H1 (cell line): ENCODE measurements at regions not wholly inside any gene's neighbourhood (a gene's known extent, or its start where the extent isn't known, plus 50 kb on each side); places are given as distances from the start of the nearest gene placed in this dataset.

Experiments
- ASH2L ChIP-seq: fragments of 200-600, 300-600 bp; sonication (generic); IDR thresholded peaks from one replicate; pipeline ENCODE4 v1.7.1; 2017; ENCODE audit warnings: low read length
- ATF2 ChIP-seq: IDR thresholded peaks from 2 replicates; pipeline ENCODE4 v1.6.1; 2012; ENCODE audit warnings: low read length, inconsistent platforms
- ATF3 ChIP-seq: IDR thresholded peaks from 2 replicates; pipeline ENCODE4 v1.6.1; 2011; ENCODE audit warnings: low read depth, mild to moderate bottlenecking, low read length; ENCODE audit not compliant: insufficient read depth
- CTCF ChIP-seq, 3 experiments: IDR thresholded peaks; 1 replicate in 2 of 3; 2 replicates in 1 of 3; pipeline versions ENCODE4 v1.5.1 to v1.6.1; 2011; ENCODE audit warnings: low read length in 3 of 3, mild to moderate bottlenecking in 3 of 3, inconsistent platforms in 2 of 3, low read depth in 1 of 3, moderate library complexity in 1 of 3; ENCODE audit not compliant: insufficient read depth in 1 of 3; ENCODE audit errors: control extremely low read depth in 1 of 3
- EP300 ChIP-seq, 2 experiments: IDR thresholded peaks; 1 replicate in 1 of 2; 2 replicates in 1 of 2; pipeline ENCODE4 v1.6.1; 2011 to 2012; ENCODE audit warnings: low read depth in 2 of 2, low read length in 2 of 2, mild to moderate bottlenecking in 2 of 2, borderline replicate concordance in 1 of 2, inconsistent platforms in 1 of 2, moderate library complexity in 1 of 2
- EZH2 ChIP-seq: fragments of 200-600 bp; sonication (generic); IDR thresholded peaks from 2 replicates; pipeline ENCODE4 v1.7.1; 2012; ENCODE audit warnings: low read depth, mild to moderate bottlenecking, moderate library complexity, low read length, inconsistent platforms; ENCODE audit not compliant: severe bottlenecking
- FOSL1 ChIP-seq: IDR thresholded peaks from 2 replicates; pipeline ENCODE4 v1.6.1; 2011; ENCODE audit warnings: mild to moderate bottlenecking, low read depth, low read length, moderate library complexity; ENCODE audit not compliant: insufficient read depth
- JUND ChIP-seq: IDR thresholded peaks from 2 replicates; pipeline ENCODE4 v1.6.1; 2011; ENCODE audit warnings: mild to moderate bottlenecking, improper control_type of control experiment, low read length
- POLR2A ChIP-seq, 2 experiments: IDR thresholded peaks; 1 replicate in 1 of 2; 2 replicates in 1 of 2; pipeline ENCODE4 v1.6.1; 2011; ENCODE audit warnings: low read depth in 2 of 2, low read length in 2 of 2, mild to moderate bottlenecking in 2 of 2; ENCODE audit errors: control extremely low read depth in 1 of 2
- RAD21 ChIP-seq, 2 experiments: IDR thresholded peaks in 1 of 2; conservative IDR thresholded peaks in 1 of 2; 2 replicates each; pipeline ENCODE4 v1.6.1; 2011; ENCODE audit warnings: low read depth in 2 of 2, low read length in 2 of 2, improper control_type of control experiment in 1 of 2, inconsistent platforms in 1 of 2, mild to moderate bottlenecking in 1 of 2, moderate library complexity in 1 of 2
- SIN3A ChIP-seq, 2 experiments: IDR thresholded peaks in 1 of 2; conservative IDR thresholded peaks in 1 of 2; 2 replicates each; pipeline ENCODE4 v1.6.1; 2011 to 2012; ENCODE audit warnings: low read length in 2 of 2, improper control_type of control experiment in 1 of 2, low read depth in 1 of 2, mild to moderate bottlenecking in 1 of 2
- SUZ12 ChIP-seq: fragments of 200-600 bp; sonication (generic); IDR thresholded peaks from 2 replicates; pipeline ENCODE4 v1.6.1; 2012; ENCODE audit warnings: mild to moderate bottlenecking, inconsistent platforms, low read length, moderate library complexity, mixed read lengths
- TAF7 ChIP-seq: optimal IDR thresholded peaks from 2 replicates; pipeline ENCODE3; 2011; ENCODE audit warnings: low read depth, mild to moderate bottlenecking, inconsistent platforms, low read length, moderate library complexity, borderline replicate concordance

GRCh38 chr4:72948080-72948479, 121.4 kb downstream of the COX18 start:
- TF ChIP-seq EP300 (IDR thresholded peaks at IDR 0.05; ENCODE audit: borderline replicate concordance in 1 of 2, low read depth in 2 of 2, low read length in 2 of 2) (no peak), ATF3 (no peak), ASH2L (no peak), CTCF (IDR thresholded peaks at IDR 0.05; ENCODE audit: control extremely low read depth in 1 of 3, insufficient read depth in 1 of 3, low read depth in 1 of 3, low read length in 3 of 3) (no peak), ATF2 (no peak), JUND (no peak), EZH2 (no peak), SIN3A (conservative IDR thresholded peaks at IDR 0.05 in 1 of 2, IDR thresholded peaks at IDR 0.05 in 1 of 2; ENCODE audit: low read depth in 1 of 2, low read length in 2 of 2) (no peak), RAD21 (IDR thresholded peaks at IDR 0.05 in 1 of 2, conservative IDR thresholded peaks at IDR 0.05 in 1 of 2; ENCODE audit: low read depth in 2 of 2, low read length in 2 of 2) (no peak), FOSL1 (no peak), SUZ12 (no peak), POLR2A (IDR thresholded peaks at IDR 0.05; ENCODE audit: control extremely low read depth in 1 of 2, low read depth in 2 of 2, low read length in 2 of 2) (no peak), TAF7 (no peak)
